ENCODE measurements at regions not wholly inside any gene's neighbourhood (a gene's known extent, or its start where the extent isn't known, plus 50 kb on each side); places are given as distances from the start of the nearest gene placed in this dataset.

GRCh38 chr2:16615687-16616615 lies 49.7 kb downstream of the CYRIA start:
- DNase-seq (ENCODE audit: low read depth in 2 of 2): no peak

DNA sequence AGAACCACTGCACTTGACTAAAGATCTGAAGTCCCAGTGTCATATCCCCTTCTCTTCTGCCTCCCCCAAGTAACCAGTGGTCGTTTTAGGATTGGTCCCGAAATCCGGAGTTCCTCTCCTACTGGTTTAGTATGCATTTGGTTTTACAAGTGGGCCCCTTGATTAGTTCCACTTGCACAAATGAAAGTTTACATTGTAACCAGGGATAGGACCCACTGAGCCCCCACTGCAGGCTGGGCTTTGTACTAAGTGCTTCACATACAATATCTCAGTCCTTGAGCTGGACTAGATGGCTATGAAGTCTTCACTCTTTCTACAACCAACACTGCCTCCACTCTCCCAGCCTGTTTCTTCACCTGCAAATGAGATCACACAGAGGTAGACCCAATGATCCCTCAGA lies 50.4 kb downstream of the CYRIA start:
- no peak for DNase-seq (ENCODE audit: low read depth in 2 of 2)

DNA sequence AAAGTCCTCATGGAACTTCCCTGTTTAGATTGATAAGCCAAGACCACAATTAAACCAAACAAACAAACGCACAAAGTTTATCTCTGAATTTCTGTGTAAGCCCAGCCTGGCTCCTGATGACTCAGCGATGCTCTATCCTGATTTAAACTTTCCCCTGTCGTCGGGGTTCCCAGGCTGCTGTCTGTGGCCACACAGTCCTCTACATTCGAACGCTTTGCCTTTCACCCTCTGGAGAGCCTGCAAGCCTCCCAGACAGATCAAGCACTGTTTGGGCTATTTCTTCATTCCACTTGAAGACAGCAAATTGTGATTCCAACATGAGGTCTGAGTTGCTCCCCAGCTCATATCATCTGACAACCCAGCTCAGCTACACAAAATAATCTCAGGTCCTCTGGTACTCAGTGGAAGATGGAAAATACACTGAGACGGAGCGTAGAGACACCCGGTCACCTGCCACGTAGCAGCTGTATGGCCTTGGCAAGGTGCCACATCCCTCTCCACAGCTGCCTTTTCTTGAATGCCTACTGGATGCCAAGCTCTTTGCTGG lies 51.2 kb downstream of the CYRIA start:
- no peak for DNase-seq (ENCODE audit: low read depth in 2 of 2)

DNA sequence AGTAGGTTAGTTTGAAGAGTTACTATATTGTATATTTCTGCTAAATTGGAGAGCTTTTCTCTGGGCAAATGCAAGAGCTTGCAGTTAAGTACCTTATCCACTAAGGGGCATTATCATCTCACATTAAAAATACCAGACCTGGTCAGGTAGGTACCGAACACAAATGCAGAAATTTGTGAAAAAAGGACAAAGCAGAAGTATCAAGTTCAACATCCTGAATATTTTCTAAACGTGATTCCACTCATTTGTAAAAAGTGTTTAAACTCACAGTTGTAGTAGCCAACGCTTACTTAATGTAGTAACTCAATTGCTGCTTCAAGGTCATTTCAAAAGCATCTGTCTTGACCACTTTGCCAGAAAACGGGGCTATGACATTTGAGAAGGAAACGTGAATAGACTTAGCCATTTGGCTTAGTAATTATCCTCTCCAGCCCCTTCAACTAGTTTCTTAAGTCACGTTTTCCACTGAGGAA lies 52.1 kb downstream of the CYRIA start:
- no peak for DNase-seq (ENCODE audit: low read depth in 2 of 2)

GRCh38 chr2:16612490-16612889 lies 53.1 kb downstream of the CYRIA start:
- DNase-seq (ENCODE audit: low read depth in 2 of 2): no peak

GRCh38 chr2:16609786-16610185 lies 55.8 kb downstream of the CYRIA start:
- no peak for DNase-seq (ENCODE audit: low read depth in 2 of 2)

DNA sequence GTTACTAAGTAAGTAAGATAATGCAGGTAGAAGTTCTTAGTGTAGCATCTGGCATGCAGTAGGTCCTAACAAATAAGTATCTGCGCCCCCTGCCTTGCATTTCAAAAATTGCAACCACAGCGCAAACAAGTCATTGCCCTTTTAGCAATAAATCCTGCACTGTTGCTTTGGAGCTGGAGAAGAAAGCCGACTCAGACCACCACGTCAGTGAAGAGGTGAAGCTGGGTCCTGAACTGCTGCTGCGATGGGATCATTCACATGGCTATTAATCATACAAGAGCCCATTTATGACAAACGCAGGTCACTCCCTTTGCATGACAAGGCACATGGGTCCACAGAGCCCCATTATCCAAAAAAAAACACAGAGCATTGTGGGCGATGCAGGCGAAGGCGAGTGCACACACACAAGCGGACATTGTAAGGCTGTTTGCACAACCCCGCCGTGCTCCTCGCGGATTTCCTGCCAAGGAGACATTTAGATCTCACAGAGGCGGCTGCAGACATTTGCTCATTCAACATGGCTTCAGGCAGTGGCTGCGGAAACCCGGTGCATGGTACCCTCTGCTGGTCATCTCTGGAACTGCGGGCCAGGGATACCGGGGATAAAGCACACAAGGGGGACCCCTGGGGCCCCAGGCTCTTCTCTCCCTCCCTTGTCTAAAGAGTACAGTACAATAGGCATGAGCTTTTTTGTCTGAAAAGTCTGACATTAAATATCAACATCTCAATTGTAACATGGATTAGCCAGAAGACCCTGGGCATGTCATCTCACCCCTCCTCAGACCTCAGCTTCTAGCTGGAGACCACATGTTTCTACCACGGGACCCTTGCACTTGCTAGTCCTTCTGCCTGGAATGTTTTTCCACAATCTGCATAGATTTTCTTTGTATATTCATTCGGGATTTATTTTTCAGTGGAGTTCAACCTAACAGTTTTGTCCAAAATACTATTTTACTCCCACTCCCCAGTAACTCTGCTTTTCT lies 56.7 kb downstream of the CYRIA start:
- peak; percentile 78 to 90 for DNase-seq (ENCODE audit: low read depth in 2 of 2)

GRCh38 chr2:16607301-16607700 lies 58.3 kb downstream of the CYRIA start:
- no peak for DNase-seq (ENCODE audit: low read depth in 2 of 2)

GRCh38 chr2:16604236-16604635 lies 61.4 kb downstream of the CYRIA start:
- DNase-seq (ENCODE audit: low read depth in 2 of 2): no peak

- no peak for DNase-seq (ENCODE audit: low read depth in 2 of 2)
These were observed 74.2 kb downstream of the CYRIA start for GRCh38 chr2:16591370-16591933.

- no peak for DNase-seq (ENCODE audit: low read depth in 2 of 2)
These were observed 76.2 kb downstream of the CYRIA start for GRCh38 chr2:16589465-16589864.

DNA sequence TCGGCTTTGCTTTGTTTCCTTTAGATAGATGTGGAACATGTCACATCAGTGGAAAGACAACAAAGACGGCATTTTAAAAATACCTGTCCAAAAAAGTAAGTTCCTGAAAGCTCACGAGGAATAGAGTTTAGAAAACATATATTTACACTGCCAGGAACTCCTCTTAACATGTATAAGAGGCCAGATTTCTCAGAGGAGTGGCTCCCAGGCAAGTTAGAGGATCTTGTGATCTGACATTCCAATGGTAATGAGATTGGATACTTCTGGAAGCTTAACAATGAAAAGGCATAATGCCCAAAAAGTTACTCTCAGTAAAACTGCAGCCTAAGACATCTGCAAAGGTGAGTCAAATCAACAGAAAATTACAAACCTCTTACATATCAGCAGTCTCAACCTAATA lies 77.1 kb downstream of the CYRIA start:
- no peak for DNase-seq (ENCODE audit: low read depth in 2 of 2)

DNA sequence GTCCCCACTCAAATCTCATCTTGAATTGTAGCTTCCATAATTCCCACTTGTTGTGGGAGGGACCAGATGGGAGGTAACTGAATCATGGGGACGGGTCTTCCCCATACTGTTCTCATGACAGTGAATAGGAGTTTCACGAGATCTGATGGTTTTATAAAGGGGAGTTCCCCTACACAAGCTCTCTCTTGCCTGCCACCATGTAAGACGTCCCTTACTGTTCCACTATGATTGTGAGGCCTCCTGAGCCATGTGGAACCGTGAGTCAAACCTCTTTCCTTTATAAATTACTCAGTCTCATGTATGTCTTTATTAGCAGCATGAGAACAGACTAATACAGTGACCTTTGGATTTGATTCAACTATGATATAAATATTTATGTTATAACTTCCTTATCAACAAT lies 78.0 kb downstream of the CYRIA start:
- no peak for DNase-seq (ENCODE audit: low read depth in 2 of 2)

DNA sequence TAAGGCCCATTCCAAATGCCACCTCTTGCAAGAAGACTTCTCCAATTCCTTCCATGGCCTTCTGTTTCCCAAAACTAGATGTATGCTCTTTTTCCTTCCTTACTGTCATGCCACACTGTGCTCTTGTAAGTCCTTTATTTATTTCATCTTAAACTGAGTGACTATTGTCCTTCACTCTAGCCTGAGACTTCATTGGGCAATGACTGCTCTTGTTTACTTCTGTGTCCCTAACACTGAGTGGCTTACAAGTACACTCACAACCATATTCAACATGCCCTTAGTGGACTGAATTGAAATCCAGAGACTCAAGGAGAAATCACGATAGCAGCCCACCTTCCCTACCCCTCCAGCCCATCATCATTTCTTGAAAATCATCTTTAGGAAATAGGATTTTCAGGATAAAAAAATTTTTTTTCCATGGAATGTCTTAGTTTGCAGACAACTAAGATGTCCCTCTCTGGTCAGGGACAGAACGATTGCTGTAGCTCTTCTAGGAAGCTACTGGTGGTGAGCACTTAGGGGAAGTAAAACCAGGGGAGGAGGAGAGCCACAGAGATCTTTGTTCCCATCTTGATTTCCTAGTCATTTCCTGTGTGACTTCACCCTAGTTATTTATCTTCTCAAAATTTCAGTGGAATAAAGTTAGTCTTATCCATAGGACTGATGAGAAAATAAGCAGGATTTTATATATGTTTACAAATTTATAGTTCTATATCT lies 80.7 kb downstream of the CYRIA start:
- no peak for DNase-seq (ENCODE audit: low read depth in 2 of 2)

- no peak for DNase-seq (ENCODE audit: low read depth in 2 of 2)
These were observed 81.5 kb downstream of the CYRIA start for GRCh38 chr2:16584084-16584483.

GRCh38 chr2:16581241-16581640 lies 84.4 kb downstream of the CYRIA start:
- DNase-seq (ENCODE audit: low read depth in 2 of 2): no peak

DNA sequence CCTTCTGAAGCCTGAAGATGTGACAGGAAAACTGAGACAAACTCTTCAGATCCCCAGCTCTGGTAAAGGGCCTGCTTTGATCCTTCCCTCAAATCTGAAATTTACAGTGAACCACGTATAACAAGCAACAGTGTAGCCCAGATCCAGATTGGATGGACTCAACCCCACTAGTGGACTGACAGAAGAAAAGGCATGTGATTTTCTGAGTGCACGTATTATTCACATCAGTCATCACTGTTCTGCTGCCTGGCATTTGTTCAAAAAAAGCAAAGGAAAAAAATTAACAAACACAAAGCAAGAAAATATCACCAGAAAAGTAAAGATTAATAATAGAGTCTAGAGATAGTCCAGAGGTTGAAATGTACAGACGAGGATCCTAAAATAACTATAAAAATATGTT lies 87.6 kb downstream of the CYRIA start:
- no peak for DNase-seq (ENCODE audit: low read depth in 2 of 2)

DNA sequence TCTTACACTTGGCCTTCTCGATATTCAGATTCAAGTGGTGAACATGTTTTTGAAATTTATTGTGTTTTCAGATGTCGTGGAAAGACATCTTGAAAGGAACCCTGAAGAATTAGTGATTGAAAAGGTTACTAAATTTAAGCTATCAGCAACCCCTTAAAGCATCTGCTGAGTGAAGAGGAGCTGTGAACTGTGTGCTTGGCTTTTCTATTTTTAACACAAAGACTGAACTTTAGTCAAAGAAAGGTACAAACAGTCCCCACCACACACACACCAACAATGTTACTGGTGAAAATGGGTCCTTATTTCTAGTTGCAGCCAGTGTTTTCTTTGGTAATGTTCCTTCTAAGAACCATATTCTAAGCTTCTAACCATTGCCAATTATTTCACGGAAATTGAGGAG lies 95.1 kb downstream of the CYRIA start:
- DNase-seq (ENCODE audit: low read depth in 2 of 2): no peak

- no peak for DNase-seq (ENCODE audit: low read depth in 2 of 2)
These were observed 96.4 kb downstream of the CYRIA start for GRCh38 chr2:16568998-16569784.

DNA sequence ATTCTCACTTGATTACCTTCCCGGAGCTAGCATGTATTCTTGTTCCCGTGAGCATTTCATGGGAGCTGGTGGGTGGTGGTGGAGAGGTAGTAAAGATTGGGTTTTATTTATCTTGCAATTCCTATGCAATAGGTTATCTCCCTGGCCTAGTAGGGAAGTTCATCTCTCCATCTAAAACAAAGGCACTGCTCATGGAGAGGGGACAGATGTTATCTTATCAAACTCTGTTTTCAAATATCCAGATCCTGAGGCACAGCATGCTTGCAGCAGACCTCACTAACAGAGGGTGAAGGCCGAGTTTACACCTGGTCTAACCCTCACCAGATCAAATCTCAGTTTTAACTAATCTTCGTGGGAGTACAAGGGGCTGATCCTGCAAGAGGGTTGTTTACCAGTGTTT lies 98.9 kb downstream of the CYRIA start:
- no peak for DNase-seq (ENCODE audit: low read depth in 2 of 2)

Data from stimulated activated CD4-positive, alpha-beta T cell treated with anti-CD3 and anti-CD28 coated beads, Interleukin-12 subunit alpha, Interleukin-12 subunit beta, amount 100 ng/mL, for 24 hours (primary cell).